ENCODE measurements at regions not wholly inside any gene's neighbourhood (a gene's known extent, or its start where the extent isn't known, plus 50 kb on each side); places are given as distances from the start of the nearest gene placed in this dataset.

- TF ChIP-seq CTCF (conservative IDR thresholded peaks at IDR 0.05; ENCODE audit: low read depth, low read length), result no peak
- TF ChIP-seq EZH2 (IDR thresholded peaks at IDR 0.05; ENCODE audit: low read length, unreplicated experiment), result no peak
Observed at GRCh38 chr2:240229005-240229404, 88.5 kb upstream of the OTOS start.
